ENCODE measurements at regions not wholly inside any gene's neighbourhood (a gene's known extent, or its start where the extent isn't known, plus 50 kb on each side); places are given as distances from the start of the nearest gene placed in this dataset.
"Not testable (repeated sequence)": the region's sequence is repeated elsewhere in the genome, so short reads cannot be mapped to it uniquely, and the experiment has no call there.

DNA sequence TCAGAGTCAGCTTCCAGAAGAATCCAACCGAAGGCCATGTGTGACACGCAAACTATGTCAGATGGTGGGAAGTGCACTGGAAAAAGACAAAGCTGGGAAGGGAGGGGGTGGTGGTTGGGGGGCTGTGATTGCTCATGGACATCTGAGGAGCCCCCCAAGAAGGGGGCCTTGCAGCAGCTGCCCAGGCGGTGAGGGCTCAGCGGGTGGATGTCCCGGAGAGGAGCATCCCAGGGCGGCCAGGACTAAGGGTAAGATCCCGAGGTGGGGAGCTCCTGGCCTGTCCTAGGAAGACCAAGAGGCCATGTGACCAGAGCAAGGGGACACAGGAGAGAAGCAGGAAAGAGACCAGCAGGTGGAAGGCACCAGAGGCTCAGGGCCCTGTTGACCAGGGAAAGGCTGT, 299.5 kb downstream of the PREX1 start:
- DNase-seq = no peak

DNA sequence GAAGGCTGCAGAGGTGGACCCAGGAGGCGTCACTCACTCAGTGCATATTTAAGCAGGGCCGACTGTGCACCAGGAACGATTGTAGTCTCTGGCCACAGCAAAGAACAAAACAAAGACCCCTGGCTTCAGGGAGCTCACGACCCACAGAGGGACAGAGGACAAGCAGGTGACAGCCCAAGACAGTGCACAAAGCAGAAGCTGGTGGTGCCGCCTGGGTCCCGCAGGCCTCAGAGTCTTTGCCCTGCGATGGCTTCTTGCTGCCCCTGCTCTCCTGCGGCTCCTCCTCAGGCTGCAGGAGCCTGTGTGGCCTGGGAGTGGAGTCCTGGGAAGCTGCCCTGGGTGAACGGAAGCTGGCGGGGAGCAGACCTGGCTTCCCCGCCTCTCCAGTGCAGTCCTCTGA, 300.0 kb downstream of the PREX1 start:
- no peak for DNase-seq

DNA sequence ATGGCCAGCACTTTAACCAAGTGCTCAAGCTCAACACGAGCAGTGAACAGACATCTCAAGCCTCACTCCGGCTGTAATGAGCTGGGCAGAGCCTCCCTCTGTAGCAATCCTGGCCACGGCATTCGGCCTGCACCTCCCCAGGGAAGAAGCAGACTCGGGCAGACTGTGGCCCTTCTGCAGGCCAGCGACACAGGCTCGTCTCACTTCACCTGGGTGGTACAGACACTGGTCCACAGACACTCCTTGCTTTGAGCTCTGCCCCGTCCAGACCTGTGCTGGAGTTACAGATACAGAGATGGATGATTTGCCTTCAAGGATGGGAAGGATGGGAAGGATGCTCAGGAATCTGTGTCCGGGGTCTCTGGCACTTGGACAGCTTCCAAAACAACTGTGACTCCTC, 300.9 kb downstream of the PREX1 start:
- DNase-seq = no peak

DNA sequence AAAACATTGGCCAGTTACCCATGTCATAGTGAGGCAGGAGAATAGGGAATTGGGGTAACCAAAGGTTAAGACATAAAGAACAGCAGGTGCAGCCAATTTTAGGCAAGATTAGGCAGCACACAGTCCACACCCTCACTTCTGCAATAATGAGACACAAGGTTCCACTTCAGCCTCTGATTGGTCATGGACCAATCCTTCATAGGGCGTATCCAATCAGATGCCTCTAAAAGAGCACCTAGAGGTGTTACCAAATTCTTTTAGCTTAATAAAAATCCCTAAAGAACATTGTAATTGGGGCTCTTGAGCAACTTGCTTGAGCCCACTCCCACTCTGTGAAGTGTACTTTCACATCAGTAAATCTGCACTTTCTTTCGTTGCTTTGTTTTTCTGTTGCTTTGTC, 302.4 kb downstream of the PREX1 start:
- DNase-seq = no peak

GRCh38 chr20:48524582-48524981, 303.2 kb downstream of the PREX1 start:
- no peak for DNase-seq

GRCh38 chr20:48523191-48523995, 304.4 kb downstream of the PREX1 start:
- DNase-seq = no peak

DNA sequence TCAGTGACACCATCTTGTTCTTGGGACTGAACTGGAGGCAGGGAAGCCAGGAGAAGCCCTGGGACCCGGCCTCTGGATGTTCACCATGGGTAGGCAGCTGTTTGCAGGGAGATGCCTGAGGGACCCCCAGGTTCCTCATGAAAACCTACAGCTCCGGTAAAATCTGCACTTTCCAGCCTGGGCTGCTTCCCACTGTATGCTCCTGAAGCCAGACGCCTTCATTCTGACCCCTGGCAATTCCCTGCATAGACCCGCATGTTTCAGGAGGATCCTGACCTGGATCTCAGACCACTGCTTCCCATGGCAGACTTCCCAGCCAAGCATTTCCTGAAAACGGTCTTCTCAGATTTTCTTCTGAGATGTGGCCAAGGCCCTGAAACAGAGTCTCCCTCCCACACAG, 306.7 kb downstream of the PREX1 start:
- DNase-seq = no peak

- not testable (repeated sequence) for DNase-seq
Observed at GRCh38 chr20:48516196-48516595, 311.6 kb downstream of the PREX1 start.

GRCh38 chr20:48514577-48514976, 313.2 kb downstream of the PREX1 start:
- DNase-seq = not testable (repeated sequence)

DNA sequence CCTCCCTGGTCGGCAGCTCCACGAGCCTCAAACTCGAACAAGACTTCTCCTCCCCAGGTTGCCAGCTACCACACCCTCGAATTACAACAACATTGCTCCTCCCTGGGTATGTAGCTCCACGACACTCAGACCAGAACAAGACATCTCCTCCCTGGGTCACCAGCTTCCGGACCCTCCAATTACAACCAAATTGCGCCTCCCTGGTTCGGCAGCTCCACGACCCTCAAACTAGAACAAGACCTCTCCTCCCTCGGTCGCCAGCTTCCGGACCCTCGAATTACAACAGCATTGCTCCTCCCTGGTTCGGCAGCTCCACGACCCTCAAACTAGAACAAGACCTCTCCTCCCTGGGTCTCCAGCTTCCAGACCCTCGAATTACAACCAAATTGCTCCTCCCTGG, 315.3 kb downstream of the PREX1 start:
- DNase-seq = not testable (repeated sequence)

GRCh38 chr20:48505066-48505465, 322.7 kb downstream of the PREX1 start:
- not testable (repeated sequence) for DNase-seq

- DNase-seq = no peak
Observed at GRCh38 chr20:48503166-48503815, 324.5 kb downstream of the PREX1 start.

GRCh38 chr20:48502758-48503157, 325.0 kb downstream of the PREX1 start:
- no peak for DNase-seq

GRCh38 chr20:48502016-48502415, 325.8 kb downstream of the PREX1 start:
- no peak for DNase-seq

DNA sequence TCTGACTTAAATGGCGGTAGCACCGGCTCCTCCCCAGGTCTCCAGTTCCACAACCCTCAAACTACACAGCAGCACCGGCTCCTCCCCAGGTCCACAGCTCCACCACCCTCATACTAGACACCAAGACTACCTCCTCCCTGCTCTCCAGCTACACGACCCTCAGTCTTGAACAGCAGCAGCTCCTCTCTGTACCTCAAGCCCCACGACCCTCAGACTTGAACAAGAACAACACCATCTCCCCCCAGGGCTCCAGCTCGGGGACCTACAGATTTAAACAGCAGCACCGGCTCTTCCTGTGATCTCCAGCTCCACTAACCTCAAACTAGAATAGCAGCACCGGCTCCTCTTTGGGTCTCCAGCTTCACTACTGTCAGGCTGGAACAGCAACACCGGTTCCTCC, 326.9 kb downstream of the PREX1 start:
- not testable (repeated sequence) for DNase-seq

GRCh38 chr20:48498939-48499338, 328.9 kb downstream of the PREX1 start:
- DNase-seq = not testable (repeated sequence)

GRCh38 chr20:48498125-48498524, 329.7 kb downstream of the PREX1 start:
- not testable (repeated sequence) for DNase-seq

DNA sequence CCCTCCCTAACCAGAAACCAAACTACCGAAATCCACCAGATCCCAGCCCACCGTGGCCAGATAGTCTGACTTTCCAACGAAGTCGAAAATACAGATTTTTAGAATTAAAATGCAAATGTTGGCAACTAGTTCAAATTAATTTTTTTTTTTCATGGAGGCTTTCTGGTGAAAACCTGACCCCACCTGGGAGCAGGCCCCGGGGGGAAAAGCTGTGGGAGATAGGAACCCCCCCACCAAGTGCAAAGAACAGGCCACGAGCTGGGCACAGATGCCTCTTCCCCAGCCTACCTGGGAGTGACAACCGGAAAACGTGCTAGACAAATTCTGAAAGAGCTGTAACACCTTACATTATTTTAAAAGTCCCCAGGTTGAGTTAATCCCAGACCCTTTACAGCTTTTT, 333.8 kb downstream of the PREX1 start:
- DNase-seq = no peak

DNA sequence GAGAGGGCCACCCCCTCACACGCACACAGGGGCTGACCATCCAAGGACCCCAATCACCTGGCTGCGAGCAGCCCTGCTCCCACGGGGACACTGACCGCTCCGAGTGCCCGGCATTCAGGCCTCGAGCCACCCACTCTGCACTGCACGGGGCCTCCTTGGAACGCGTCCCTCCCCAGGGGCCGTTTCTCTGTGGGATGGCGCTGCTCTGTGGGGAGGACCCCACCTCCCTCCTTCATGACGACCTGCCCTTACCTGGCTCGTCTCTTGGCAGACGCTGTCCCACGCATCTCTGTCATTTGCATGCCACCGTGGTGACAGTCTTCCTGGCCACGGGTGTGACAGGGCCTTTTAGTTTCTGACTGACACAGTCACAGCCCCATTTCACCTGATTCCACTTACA, 334.5 kb downstream of the PREX1 start:
- DNase-seq = not testable (repeated sequence)

DNA sequence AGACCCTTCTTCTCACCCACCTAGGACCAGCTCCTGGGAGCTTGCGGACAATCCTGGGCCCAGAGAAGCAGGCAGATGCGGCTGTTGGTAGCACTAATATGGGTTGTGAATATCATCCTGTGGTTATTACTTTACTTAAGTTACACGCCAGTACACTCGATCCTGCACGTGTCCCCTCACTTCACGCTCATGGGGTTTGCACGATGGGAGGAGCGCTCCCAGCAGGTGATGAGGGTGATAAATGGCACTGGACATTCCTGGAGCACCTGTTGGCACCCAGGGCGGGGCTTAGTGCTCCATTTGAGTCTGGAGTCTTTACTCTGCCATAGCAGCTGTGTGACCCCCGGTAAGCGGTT, 335.1 kb downstream of the PREX1 start:
- DNase-seq = no peak

DNA sequence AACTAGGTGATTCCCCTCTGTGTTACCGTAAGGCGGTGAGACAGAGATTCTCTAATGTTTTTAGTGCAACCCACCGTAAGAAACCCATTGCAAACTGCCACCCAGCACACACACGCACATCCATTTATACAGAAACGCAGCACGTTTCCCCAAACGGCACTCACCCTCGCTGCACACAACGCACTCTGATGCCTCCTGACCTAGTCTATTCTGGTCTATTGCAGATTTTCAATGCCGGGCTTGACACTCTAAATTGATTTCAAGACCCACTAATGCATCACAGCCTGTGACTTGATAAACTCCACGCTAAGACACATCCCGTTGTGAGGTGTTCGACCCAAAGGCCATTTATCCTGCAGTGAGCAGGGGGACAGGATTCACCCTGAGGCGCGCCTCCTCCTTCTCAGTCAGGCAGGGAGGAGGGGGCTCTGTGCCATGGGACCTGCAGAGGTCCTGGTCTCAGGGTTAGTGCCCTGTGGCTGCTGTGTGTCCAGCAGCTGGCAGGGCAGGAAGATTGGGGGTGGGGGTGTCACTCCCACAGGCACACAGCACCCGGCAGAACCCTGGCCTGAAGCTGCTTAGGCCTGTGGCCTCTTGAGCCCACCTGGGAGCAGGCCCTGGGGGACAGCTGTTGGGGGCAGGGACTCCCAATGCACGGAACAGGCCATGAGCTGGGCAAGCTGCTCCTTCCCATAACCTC, 335.6 kb downstream of the PREX1 start:
- no peak for DNase-seq

DNA sequence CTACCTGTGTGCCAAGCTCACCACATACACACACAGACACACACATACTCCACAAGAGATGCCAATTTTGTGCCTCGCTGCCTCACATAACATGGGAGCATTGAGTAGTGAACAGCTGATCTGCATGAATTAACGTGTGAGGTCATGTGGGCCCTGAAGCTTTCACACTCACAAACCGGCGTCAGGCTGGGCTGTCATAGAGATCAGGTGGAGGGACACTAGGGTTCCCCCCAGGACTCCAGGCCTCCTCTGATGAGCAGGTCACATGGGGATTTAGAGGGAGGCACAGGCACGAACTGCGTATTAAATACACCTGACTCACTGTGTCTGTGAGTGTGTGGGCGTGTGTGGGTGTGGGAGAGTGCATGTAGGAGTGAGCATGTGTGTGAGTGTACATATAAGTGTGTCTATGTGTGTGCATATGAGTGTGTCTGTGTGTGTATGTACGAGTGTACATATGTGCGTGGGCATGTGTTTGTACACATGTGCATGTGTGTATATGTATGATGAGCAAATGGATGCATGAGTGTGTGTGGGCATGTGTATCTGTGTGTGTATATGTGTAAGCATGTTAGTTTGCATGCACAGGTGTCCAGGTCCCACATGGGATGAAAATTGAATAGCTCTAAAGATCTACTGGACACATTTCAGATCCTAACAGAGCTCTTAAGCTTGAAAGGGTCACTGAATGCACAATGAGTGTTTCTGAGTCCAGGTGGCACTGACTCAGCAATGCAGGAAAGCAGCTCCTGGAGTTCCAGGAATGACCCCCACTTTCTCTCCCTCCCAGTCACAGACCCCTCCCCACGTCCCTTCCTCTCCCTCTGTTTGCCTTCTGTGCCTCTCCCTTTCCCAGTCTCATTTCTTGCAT, 336.6 kb downstream of the PREX1 start:
- no peak for DNase-seq

DNA sequence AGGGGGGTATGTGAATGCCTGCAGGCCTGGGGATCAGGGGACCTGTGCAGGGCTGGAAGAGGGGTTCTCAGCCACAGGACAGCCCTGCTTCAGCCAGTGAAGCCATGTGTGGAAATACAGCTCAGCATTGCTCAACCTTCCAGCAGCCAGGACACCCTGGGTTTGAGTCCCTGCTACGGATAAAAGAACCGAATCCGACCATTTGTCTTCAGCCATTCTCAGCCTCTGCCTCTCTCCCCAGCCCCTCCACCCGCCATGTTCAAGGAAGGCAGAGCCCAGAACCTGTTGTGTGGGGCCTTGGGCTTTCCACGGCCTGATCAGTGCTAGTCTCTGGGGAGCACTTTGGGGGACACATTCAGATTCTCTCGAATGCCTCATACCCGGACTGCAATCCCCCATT, 337.5 kb downstream of the PREX1 start:
- DNase-seq = not testable (repeated sequence)

Data from KG1 (cell line).